ENCODE measurements at regions not wholly inside any gene's neighbourhood (a gene's known extent, or its start where the extent isn't known, plus 50 kb on each side); places are given as distances from the start of the nearest gene placed in this dataset.

DNA sequence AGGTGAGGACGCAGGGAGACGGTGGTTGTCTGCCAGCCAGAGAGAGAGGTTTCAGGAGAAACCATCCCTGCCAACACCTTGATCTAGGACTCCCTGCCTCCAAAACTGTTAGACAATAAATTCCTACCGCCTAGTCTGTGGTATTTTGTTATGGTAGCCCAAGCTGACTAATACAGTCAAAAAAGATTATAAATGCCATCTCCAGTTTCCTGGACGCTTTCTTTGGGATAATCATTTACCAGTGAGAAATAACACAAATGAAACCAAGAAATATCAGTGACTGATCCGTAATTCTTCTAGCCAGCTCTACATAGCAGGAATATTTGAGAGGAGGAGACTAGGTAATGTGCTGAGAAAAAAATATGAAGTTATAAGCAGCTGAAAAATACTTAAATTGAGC lies 707.8 kb upstream of the LMCD1 start:
- no peak for DNase-seq

DNA sequence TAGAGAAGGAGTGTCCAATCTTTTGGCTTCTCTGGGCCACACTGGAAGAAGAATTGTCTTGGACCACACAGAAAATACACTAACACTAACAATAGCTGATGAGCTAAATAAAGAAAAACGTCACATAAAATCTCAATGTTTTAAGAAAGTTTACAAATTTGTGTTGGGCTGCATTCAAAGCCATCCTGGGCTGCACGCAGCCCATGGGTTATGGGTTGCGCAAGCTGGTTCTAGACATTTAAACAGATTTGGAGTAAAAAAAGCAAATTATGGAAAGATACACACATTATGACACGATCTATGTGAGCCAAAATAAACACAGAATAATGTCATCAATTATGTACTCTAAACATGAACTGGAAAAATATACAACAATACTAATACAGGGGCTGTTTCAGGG lies 703.3 kb upstream of the LMCD1 start:
- DNase-seq, result no peak

DNA sequence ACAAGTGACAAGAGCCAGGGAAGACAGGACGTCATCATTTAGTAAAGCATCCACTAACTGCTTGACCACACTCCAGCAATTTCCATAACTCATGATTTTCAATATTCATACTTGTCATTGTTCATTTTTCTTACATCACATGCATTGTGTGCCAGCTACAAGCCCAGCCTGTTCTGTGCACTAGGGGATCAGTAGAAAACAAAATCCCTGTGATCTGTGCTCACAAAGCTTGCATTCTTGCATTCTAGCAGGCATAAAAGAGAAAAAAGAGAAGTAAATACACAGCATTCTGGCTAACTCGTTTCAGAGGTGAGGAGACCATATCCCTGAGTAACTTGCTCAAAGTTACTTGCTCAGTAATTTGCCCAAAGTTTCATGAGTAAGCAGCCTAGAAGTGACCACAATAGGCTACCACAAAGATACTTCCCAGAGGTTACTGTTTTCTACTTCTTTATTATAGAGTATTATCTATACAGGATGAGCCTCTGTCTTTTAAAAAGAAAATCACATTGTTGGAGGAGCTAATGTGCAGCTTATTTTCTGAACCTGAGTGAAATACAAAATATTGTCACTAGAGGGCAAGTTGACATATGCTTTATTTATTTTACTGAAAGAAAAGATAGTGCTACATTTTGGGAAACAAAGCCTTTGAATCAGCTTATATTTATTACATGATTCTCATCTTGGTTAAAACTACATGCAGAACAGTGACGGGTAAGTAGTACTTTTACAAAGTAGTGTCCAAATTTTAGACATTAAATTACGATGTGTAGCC lies 701.4 kb upstream of the LMCD1 start:
- DNase-seq, result no peak

DNA sequence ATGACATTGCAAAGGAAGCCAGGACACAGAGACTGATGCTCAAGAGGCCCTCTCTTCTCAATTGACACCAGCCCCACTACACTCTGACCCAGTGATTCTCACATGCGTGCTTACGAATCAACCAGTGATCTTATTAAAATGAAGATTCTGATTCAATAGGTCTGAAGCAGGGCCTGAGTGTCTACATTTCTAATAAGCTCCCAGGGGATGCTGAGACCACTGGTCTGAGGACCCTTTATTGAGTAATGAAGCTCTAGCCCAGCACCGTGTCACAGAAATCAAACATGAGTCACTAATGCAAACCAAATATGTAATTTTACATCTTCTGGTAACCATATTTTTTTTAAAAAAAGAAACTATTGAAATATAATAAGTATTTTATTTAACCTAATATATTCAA lies 689.1 kb upstream of the LMCD1 start:
- DNase-seq, result no peak

DNA sequence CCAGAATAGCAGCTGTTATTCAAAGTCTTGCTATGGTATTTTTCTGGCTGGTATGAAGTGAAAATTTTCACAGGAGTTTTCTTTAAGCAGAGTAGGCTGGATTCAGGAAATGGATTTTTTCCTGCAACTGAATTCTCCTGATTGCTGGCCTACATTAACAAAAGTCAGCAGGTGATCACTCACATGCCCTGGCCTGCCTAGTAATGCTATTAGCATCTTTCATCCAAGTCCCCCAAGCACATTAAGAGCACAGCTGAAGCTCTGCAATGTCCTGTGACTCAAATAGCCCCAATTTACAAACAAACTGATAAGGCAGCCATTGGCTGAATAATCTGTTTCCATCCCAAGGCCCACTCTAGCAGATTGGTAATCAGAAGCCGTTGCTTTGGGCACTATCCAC lies 688.3 kb upstream of the LMCD1 start:
- DNase-seq, result no peak

DNA sequence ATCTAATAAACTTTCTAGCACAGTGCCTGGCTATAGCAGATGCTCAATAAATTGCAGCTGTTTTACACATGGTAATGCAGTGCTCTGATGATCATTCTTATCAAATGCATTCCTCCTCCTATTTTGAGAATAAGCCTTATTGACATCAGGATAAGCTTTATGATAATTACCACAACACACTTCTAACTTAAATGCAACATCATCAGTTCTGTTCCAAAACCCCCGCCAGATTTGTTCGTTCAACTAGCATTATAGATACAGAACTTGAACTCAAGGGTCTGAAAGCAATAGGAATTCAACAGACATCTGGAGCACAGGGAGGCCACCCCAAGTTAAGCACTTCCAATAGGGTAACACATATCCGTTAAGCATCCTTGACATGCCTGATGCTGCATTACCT lies 684.4 kb upstream of the LMCD1 start:
- DNase-seq, result no peak

DNA sequence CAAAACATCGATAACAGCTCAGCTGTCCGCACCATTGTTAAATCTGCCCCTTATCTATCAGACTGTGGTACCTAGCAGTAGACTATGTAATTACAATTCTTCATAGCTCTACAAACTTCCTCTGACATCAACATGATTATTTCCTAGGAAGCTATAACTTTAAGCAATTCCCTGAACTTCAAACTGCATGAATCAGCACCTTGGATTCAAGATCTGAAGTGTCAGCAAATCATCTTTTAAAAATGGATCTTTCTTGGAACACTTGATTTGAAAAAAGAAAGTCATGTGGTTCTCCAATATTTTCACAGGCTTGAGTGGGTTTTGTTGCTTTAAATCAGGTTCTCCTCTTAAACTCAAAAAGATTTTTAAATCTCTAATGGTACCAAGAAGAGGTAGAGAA lies 680.7 kb upstream of the LMCD1 start:
- DNase-seq, result no peak

DNA sequence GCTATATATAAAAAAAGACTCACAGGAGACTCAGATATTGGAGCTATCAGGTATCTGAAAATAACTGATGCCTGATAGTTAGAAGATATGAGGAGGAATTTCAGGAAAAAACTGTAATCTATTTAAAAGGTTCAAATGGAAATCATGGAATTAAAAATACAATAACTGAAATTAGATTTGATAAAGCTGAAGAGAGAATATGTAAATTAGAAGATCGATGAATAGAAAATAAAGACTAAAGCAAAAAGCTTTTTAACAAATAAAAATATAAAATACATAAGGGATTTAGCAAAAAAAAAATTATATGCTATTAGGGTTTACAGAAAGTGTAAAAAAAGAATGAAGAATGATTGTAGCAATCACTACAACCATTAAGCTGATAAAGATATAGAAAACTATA lies 679.8 kb upstream of the LMCD1 start:
- no peak for DNase-seq

DNA sequence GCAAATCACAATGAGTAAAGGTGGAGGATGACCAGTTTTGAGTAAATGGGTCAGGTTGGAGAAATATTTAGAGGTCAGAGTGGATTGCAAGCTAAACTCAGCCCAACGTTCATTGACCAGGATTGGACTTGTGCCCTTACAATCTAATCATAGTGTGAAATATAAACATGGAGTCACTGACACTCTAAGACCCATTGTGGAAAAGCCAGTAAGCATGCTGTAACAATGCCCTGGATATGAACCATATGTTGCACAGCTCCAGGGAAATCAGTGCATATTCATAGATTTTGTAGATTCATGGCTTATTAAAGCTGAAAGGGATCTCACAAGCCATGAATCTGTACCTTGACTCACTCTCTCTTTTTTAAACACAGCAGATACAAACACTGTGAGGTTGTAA lies 660.2 kb upstream of the LMCD1 start:
- no peak for DNase-seq

DNA sequence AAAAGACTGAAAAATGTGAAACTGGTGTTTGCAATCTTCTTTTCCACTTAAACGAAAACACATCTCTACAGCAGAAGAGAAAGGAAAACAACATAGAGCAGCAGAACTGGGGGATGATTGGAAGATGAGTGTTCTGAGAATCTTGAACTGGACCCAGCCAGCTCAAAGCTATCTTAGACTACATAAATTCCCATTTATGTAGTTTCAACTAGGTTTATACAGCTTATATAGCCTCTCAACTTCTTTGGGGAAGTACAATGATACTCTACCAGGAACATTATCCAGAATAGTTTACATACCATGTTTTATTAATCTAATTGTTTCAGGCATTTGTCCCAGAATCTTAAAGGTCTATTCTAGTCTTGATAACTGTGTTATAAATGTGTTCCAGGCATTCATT lies 658.2 kb upstream of the LMCD1 start:
- no peak for DNase-seq

DNA sequence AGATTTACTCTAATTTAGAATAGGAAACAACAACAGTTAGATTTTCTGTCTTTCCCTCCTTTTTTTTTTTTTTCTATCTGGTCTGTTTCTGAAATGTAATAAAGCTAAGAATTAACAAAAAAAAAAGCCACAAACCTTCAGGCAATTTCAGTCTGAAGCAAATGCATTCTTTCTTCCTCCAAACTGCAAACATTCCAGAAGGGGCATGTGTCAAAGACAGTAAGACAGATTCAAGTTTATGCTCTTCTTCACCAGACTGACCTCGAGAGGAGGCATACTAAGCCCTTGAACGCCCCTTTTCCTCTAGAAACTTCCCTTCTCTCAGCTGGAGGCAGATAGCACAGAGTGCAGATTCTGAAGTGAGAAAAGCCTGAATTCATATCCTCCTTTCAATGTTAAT lies 654.6 kb upstream of the LMCD1 start:
- no peak for DNase-seq

DNA sequence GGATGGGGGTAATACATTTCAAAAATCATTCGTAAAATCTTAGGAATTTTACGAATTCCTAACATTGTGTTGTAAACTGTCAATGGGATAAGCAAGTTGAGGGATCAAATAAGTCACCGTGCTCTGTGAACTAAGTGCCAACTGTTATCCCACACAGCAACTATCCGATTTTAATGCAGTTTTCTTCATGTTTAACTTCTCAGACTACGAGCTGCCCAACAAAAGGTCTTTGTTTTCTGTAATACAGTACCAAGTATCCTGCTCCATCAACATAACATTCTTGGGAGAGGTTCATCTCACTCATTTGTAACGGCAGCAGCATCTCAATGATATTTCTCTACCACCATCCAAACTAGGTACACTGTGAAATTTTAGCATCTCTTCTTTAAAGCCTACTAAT lies 654.1 kb upstream of the LMCD1 start:
- no peak for DNase-seq

DNA sequence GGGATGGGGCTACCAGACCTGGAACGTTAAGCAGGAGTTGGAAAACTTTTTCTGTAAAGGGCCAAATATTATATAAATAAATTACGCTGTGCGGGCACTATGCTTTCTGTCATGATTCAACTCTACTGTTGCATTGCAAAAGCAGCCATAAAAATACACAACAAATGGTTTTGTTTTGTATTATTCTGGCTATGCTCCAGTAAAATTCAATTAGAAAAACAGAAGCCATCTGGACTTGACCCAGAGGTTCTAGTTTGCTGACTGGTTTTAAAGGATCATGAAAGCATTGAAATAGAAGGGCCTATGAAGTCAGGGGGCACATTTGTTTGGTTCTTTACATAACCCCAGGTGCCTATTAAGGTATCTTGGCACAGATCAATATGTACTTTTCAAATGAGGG lies 647.4 kb upstream of the LMCD1 start:
- DNase-seq, result no peak

DNA sequence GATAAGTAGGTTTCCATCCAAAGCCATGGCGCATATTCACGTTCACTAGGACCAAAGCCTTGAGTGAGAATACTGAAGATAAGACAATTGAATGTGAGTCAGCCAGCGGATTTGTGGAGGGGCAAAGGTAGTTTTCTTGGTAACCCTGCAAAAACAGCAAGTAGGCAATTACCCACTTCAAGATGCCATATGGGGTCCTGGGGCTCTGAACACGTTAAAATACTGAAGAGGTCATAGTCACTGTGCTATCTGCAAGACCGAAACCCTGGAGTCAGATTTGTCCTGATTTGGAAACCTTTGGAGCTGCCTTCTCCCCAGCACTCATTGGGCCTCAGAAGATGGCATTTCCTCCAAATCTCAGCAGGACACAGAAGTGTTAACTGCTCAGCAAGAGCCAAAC lies 646.9 kb upstream of the LMCD1 start:
- DNase-seq, result no peak

DNA sequence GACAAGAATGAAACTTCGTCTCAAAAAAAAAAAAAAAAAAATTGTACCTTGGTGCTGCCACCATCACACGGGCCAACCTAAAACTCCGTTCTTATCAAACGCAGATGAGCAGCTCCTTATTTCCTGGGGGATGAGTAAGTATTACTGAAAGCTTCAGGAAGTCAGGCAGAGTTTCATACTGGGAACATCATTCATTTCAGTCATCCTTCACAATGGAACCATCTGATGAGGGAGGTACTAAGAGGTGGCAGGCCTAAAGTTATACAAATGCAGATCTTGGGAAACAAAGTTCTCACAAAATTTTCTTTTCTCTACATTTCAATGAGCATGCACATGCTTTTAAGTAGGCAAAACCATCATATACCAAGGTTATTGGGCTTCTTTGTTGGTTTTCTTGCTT lies 636.0 kb upstream of the LMCD1 start:
- no peak for DNase-seq

DNA sequence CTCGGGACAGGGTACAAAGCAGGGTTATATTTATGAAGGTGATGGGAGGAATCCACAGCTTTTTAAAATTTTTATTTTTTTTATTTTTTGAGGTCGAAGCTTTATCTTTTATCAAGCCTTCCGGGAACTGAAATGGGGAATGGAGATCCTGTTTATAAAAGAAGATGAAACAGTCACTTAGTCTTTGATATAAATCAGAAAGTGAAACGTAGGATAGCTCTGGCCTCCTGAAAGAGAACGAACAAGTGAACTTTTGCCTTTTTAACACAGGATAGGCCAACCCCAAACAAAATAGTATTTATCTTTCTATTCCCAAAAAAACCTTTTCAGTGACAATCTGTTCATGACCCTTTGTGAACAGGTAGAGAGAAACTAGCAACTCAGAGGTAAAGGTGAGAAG lies 634.0 kb upstream of the LMCD1 start:
- DNase-seq, result no peak

DNA sequence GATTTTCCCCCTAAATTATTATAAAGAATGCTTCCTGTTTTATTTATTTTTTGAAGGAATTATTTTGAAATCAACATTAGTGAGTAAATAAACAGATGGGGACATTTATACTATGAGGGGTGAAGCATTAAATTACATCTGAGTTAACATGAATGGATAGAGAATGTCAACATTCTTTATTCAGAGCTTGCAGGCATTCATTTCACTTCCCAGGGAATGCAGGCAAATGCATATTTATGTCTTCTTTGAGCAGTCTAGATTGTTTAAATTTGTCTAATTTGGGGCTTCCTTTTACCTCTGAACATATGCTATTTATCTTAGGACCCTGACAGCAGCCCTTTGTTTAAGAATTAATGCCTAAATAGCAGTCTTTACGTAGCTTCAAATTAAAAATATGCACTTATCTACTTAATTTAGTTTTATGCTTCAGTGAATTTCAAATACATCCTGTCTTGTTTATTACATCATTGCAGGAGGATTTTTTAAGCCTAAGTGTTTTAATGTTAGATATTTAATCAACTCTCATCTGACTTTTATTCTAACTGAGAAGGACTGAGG lies 630.5 kb upstream of the LMCD1 start:
- no peak for DNase-seq

DNA sequence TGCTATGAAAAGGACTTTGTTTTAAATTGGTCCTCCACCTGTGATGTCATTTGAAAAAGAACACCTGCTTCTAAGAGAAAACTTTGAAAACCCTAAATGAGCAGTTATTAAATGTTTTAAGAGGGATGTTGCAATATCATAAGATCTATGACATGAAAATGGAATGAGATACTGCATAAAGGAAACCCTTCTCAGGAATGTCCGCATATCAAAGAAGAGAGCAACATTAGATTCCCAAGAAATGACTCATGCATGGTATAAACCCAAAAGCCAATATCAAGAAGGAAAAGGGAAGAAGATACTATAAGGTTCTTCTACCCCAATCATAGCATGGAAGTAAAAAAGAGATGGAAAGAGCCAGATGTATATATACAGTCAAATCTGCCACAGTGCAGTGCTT lies 627.5 kb upstream of the LMCD1 start:
- DNase-seq, result no peak

DNA sequence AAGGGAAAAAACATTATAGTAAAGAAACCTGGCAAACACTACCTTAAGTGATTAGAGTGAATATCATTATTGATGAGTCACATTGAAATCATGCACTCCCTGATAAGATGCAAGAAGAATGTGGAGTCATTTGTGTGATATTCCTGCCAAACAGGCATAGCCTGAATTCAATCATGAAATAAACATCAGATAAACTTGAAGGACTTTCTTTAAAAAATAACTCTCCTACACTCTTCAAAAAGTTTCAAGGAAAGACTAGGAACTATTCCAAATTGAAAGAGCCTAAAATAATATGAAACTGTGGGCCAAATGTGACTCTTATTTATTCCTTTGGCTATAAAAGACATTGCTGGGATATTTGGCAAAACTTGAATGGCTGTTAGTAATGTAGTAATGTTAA lies 625.7 kb upstream of the LMCD1 start:
- DNase-seq, result no peak

DNA sequence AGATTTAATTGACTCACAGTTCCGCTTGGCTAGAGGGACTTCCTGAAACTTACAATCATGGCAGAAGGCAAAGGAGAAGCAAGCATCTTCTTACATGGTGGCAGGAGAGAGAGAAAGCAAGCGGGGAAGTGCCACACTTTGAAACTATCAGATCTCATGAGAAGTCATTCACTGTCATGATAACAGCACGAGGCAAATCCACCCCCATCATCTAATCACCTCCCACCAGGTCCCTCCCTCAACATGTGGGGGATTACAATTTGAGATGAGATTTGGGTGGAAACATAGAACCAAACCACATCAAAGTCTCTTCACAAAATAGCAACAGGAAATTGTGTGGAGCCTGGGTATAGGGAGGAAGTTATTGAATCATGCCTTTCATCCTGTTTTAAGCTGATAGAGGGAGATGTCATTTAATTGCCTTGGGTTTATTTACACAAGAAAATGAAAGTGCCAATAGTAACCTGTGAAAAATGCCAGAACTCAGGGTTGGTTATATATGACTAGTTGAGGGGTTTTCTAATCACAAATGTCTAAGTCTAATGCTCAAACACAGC lies 624.8 kb upstream of the LMCD1 start:
- DNase-seq, result peak in 1 of 2 donors; percentile 37

DNA sequence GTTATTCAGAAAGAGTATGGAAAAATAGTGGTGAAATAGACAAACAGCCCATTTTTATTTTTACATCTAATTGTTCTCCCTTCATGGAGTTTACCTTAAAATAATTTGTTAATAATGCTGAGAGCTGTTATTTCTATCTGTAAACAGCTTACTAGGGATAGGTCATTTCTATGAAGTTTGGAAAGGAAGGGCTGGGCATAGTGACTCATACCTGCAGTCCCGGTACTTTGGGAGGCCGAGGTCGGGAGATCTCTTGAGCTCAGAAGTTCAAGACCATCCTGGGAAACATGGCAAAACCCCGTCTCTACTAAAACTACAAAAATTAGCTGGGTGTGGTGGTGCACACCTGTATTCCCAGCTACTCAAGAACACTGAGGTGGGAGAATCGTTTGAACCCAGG lies 624.3 kb upstream of the LMCD1 start:
- DNase-seq, result no peak

DNA sequence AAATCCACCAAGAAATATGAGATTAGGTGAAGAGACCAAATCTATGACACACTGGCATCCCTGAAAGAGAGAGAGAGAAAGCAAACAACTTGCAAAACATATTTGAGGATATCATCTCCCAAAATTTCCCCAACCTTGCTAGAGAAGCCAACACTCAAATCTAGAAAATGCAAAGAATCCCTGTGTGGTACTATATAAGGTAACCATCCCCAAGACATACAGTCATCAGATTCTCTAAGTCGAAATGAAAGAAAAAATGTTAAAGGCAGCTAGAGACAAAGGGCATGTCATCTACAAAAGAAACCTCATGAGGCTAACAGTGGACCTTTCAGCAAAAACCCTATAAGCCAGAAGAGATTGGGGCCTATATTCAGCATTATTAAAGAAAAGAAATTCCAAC lies 622.1 kb upstream of the LMCD1 start:
- no peak for DNase-seq

DNA sequence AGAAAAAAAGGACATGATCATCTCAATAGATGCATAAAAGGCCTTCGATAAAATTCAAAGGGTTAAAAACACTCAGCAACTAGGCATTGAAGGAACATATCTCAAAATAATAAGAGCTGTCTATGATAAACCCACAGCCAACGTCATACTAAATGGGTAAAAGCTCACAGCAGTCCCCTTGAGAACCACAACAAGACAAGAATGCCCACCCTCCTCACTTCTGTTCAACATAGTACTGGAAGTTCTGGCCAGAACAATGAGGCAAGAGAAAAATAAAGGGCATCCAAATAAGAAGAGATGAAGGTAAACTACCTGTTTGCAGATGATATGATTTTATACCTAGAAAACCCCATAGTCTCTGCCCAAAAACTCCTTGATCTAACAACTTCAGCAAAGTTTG lies 619.7 kb upstream of the LMCD1 start:
- no peak for DNase-seq

DNA sequence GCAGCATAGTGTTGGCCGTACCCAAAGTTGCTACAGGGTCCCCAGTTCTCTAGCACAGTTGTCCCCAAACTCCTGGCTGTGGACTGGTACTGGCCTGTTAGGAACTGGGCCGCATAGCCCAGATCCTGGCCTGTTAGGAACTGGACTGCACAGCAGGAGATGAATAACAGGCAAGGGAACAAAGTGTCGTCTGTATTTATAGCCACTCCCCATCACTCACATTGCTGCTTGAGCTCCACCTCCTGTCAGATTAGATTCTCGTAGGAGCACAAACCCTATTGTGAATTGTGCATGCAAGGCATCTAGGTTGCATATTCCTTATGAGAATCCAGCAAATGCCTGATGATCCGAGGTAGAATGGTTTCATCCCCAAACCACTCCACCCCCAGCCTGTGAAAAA lies 604.0 kb upstream of the LMCD1 start:
- no peak for DNase-seq

DNA sequence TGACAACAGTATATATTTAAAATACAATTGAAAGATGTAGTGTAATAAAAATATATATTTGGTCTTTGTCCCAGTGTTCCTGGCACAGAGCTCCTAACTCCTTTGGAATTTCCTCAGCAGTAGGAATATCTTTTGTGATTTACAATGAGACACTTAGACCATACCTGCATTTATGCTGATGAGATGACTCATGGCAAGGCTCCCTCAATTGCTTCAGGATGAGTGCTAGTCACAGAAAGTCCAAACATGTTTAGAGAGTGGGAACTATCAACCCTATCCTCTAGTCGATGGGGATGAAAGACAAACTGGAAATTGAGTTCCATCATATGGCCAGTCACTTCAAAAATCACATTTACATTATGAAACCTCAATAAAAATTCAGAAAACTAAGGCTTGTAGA lies 588.3 kb upstream of the LMCD1 start:
- no peak for DNase-seq
